ENCODE measurements at regions not wholly inside any gene's neighbourhood (a gene's known extent, or its start where the extent isn't known, plus 50 kb on each side); places are given as distances from the start of the nearest gene placed in this dataset.

DNA sequence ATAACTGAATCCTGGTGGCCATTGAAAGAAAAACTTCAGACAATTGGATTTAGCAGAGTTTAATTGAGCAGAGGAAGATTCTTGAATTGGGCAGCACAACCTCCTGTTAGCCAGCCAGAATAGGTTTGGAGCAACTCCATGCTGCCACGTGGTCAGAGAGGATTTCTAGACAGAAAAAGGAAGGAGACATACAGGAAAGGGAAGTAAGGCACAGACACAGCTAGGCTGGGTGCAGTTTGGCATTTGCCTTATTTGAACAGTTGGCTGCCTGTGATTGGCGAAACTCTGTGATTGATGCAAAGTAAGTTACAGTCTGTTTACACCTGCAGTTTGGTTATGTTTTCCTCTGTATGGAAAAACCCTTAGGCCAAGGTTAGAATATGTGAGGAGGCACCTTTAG is 85.8 kb upstream of the SPATA13 start:
- no peak for DNase-seq
- Histone ChIP-seq H3K4me1 (peaks cover 42% of the 10 kb centered on the region), H3K4me3 (no peak overlapping the region), H3K27me3 (ENCODE audit: low read depth) (peaks cover 6% of the 10 kb centered on the region), H3K36me3 (no peaks in the 10 kb centered on the region), H3K9me3 (replicated peaks) (no peaks in the 10 kb centered on the region), H3K27ac (replicated peaks) (peak overlapping the region; percentile 56)
- intact Hi-C loops (cut with micrococcal nuclease) = no loop called here
- TF ChIP-seq, protein P1, sequence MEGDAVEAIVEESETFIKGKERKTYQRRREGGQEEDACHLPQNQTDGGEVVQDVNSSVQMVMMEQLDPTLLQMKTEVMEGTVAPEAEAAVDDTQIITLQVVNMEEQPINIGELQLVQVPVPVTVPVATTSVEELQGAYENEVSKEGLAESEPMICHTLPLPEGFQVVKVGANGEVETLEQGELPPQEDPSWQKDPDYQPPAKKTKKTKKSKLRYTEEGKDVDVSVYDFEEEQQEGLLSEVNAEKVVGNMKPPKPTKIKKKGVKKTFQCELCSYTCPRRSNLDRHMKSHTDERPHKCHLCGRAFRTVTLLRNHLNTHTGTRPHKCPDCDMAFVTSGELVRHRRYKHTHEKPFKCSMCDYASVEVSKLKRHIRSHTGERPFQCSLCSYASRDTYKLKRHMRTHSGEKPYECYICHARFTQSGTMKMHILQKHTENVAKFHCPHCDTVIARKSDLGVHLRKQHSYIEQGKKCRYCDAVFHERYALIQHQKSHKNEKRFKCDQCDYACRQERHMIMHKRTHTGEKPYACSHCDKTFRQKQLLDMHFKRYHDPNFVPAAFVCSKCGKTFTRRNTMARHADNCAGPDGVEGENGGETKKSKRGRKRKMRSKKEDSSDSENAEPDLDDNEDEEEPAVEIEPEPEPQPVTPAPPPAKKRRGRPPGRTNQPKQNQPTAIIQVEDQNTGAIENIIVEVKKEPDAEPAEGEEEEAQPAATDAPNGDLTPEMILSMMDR (IDR thresholded peaks at IDR 0.05; ENCODE audit: borderline replicate concordance) = no peak

- no peak for DNase-seq
- intact Hi-C loops (cut with micrococcal nuclease) = no loop called here
- peaks cover 40% of the 10 kb centered on the region for H3K4me1 ChIP-seq
- H3K27me3 ChIP-seq (ENCODE audit: low read depth) = peaks cover 6% of the 10 kb centered on the region
- H3K4me3 ChIP-seq = no peak overlapping the region
- H3K27ac ChIP-seq (replicated peaks) = peak overlapping the region; percentile 56
- H3K36me3 ChIP-seq = no peaks in the 10 kb centered on the region
- H3K9me3 ChIP-seq (replicated peaks) = no peaks in the 10 kb centered on the region
- TF ChIP-seq, protein P1 (IDR thresholded peaks at IDR 0.05; ENCODE audit: borderline replicate concordance) = no peak
These were observed 85.2 kb upstream of the SPATA13 start for GRCh38 chr13:24075137-24075975.

GRCh38 chr13:24076109-24076508 is 84.4 kb upstream of the SPATA13 start:
- no peak for DNase-seq
- TF ChIP-seq, protein P1 (IDR thresholded peaks at IDR 0.05; ENCODE audit: borderline replicate concordance) = no peak
- peak overlapping the region; percentile 31 for H3K4me3 ChIP-seq
- no peaks in the 10 kb centered on the region for H3K36me3 ChIP-seq
- H3K4me1 ChIP-seq = peaks cover 33% of the 10 kb centered on the region
- H3K27ac ChIP-seq (replicated peaks) = peak overlapping the region; percentile 56
- no peaks in the 10 kb centered on the region for H3K9me3 ChIP-seq (replicated peaks)
- peaks cover 6% of the 10 kb centered on the region for H3K27me3 ChIP-seq (ENCODE audit: low read depth)
- intact Hi-C loops (cut with micrococcal nuclease) = no loop called here

DNA sequence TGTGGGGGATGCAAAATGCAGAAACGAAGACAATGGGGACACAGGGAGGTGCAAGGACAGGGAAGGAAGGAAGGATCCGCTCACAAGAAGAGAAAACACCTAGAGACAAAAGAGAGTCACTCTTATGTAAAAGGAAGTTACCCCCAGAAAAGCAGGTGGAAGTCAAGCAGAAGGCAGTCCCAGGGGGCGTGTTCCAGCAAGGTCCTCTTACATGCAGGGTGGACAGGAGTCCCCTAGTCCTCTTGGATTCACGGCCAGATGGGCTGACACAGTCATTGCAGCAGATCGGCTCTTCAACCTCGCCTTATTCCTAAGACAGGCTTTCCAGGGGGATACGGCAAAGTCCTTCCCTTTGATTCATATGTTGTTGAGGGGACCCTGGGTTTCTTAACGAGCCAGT is 83.9 kb upstream of the SPATA13 start:
- Histone ChIP-seq H3K27ac (replicated peaks) (peak overlapping the region; percentile 56), H3K4me3 (peak overlapping the region; percentile 31), H3K4me1 (peaks cover 28% of the 10 kb centered on the region), H3K9me3 (replicated peaks) (no peaks in the 10 kb centered on the region), H3K36me3 (no peaks in the 10 kb centered on the region), H3K27me3 (ENCODE audit: low read depth) (peaks cover 6% of the 10 kb centered on the region)
- TF ChIP-seq, protein P1 (IDR thresholded peaks at IDR 0.05; ENCODE audit: borderline replicate concordance) = no peak
- DNase-seq = no peak
- intact Hi-C loops (cut with micrococcal nuclease) = no loop called here

DNA sequence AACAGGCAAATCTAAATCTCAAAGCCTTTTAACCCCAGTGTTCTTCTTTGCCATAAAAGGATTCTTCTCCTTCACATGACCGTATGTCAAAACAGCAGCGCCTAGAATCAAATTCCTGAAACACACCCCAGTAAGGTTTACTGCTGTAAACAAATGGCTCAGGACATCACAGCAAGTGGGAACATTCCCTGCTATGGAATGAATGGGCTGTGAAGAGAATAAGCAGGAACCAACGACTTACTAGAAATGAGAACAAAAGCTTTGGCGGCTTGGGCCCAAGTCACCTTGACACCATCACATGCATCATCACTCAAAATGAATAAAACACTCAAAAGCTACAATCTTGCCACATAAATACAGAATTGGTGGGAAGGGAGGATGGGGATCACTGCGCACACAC is 80.4 kb upstream of the SPATA13 start:
- DNase-seq = no peak

More for the DNA sequence above, 80.4 kb upstream of the SPATA13 start:
- intact Hi-C loops (cut with micrococcal nuclease) = no loop called here
- peaks cover 16% of the 10 kb centered on the region for H3K4me1 ChIP-seq
- no peaks in the 10 kb centered on the region for H3K36me3 ChIP-seq
- H3K27me3 ChIP-seq (ENCODE audit: low read depth) = peaks cover 3% of the 10 kb centered on the region
- TF ChIP-seq, protein P1 (IDR thresholded peaks at IDR 0.05; ENCODE audit: borderline replicate concordance) = no peak
- H3K4me3 ChIP-seq = no peak overlapping the region
- no peak overlapping the region for H3K27ac ChIP-seq (replicated peaks)
- H3K9me3 ChIP-seq (replicated peaks) = no peaks in the 10 kb centered on the region

All from left ventricle myocardium inferior (tissue), 1 donor.